H1 (cell line): ENCODE measurements at regions not wholly inside any gene's neighbourhood (a gene's known extent, or its start where the extent isn't known, plus 50 kb on each side); places are given as distances from the start of the nearest gene placed in this dataset.

Source experiments
- CTCF ChIA-PET: fragments of 300-600 bp; sonication (Branson Sonifier 250); formaldehyde crosslinking; loops from one replicate; lab custom pipeline; 2021; ENCODE audit not compliant: partially characterized antibody; lab: Charles Lee
- POLR2A ChIA-PET: fragments of 300-600 bp; sonication (Branson Sonifier 250); formaldehyde crosslinking; loops from one replicate; lab custom pipeline; 2021; ENCODE audit warnings: inconsistent platforms; ENCODE audit not compliant: partially characterized antibody; lab: Charles Lee
- DNase-seq, 2 experiments: peaks; one replicate each; pipeline versions ENCODE4 v3.0.0 to v3.0.0-alpha.2; 2010 to 2022; ENCODE audit warnings: low spot score in 2 of 2, low read depth in 1 of 2, mixed read lengths in 1 of 2
- FAIRE-seq: peaks from 2 replicates; lab custom pipeline; 2011; peaks lifted over from hg19 to GRCh38; lab: Jason Lieb, UNC
- H2AFZ ChIP-seq: 2 replicates; pipeline ENCODE4 v1.8.1; 2012; ENCODE audit warnings: low read length, inconsistent platforms
- H2AK5ac ChIP-seq: 2 replicates; pipeline ENCODE4 v1.6.1; 2013; ENCODE audit warnings: low read depth, low read length
- H2BK120ac ChIP-seq: replicated peaks from 2 replicates; pipeline ENCODE3; 2013; ENCODE audit warnings: low read depth, low read length, inconsistent platforms
- H2BK12ac ChIP-seq: 2 replicates; pipeline ENCODE4 v1.6.1; 2013; ENCODE audit warnings: low read depth, low read length
- H2BK15ac ChIP-seq: 2 replicates; pipeline ENCODE4 v1.6.1; 2013; ENCODE audit warnings: low read length
- H2BK20ac ChIP-seq: 2 replicates; pipeline ENCODE4 v1.6.1; 2013; ENCODE audit warnings: low read length
- H2BK5ac ChIP-seq: 2 replicates; pipeline ENCODE4 v1.6.1; 2013; ENCODE audit warnings: low read depth, low read length
- H3K14ac ChIP-seq: 2 replicates; pipeline ENCODE4 v1.6.1; 2013; ENCODE audit warnings: inconsistent platforms; ENCODE audit not compliant: insufficient read length
- H3K18ac ChIP-seq: 2 replicates; pipeline ENCODE4 v1.6.1; 2013; ENCODE audit warnings: low read length; ENCODE audit errors: extremely low read depth
- H3K23ac ChIP-seq: 2 replicates; pipeline ENCODE4 v1.6.1; 2013; ENCODE audit warnings: inconsistent platforms; ENCODE audit not compliant: insufficient read length
- H3K23me2 ChIP-seq: 2 replicates; pipeline ENCODE4 v1.6.1; 2013; ENCODE audit warnings: low read depth, low read length
- H3K27ac ChIP-seq: 2 replicates; pipeline ENCODE4 v1.6.1; 2011; ENCODE audit warnings: low read depth, low read length, inconsistent platforms
- H3K27me3 ChIP-seq, 4 experiments: replicated peaks in 1 of 4; 1 replicate in 1 of 4; 2 replicates in 3 of 4; pipeline versions ENCODE4 v1.6.1 to v1.8.1; 2011 to 2013; ENCODE audit warnings: low read length in 3 of 4, mild to moderate bottlenecking in 3 of 4, inconsistent platforms in 2 of 4, mixed read lengths in 2 of 4, moderate library complexity in 1 of 4; ENCODE audit not compliant: control insufficient read depth in 3 of 4, insufficient read depth in 3 of 4; ENCODE audit errors: extremely low read depth in 1 of 4
- H3K36me3 ChIP-seq, 4 experiments: 2 replicates each; pipeline versions ENCODE4 v1.6.1 to v1.8.1; 2011 to 2013; ENCODE audit warnings: mild to moderate bottlenecking in 4 of 4, low read length in 3 of 4, moderate library complexity in 2 of 4, control low read depth in 1 of 4, inconsistent platforms in 1 of 4; ENCODE audit not compliant: insufficient read depth in 4 of 4, control insufficient read depth in 2 of 4
- H3K4ac ChIP-seq: replicated peaks from 2 replicates; pipeline ENCODE3; 2013; ENCODE audit warnings: low read length, low read depth, mixed read lengths, inconsistent platforms; ENCODE audit not compliant: insufficient read length
- H3K4me1 ChIP-seq, 4 experiments: replicated peaks in 1 of 4; 1 replicate in 1 of 4; 2 replicates in 3 of 4; pipeline versions ENCODE4 v1.6.1 to v1.8.1; 2011 to 2013; ENCODE audit warnings: low read length in 3 of 4, inconsistent platforms in 2 of 4, mixed read lengths in 1 of 4; ENCODE audit not compliant: insufficient read depth in 4 of 4, control insufficient read depth in 3 of 4
- H3K4me2 ChIP-seq, 2 experiments: 2 replicates each; pipeline versions ENCODE4 v1.6.1 to v1.8.1; 2011 to 2013; ENCODE audit warnings: low read depth in 2 of 2, low read length in 2 of 2, control low read depth in 1 of 2, inconsistent platforms in 1 of 2, mild to moderate bottlenecking in 1 of 2; ENCODE audit not compliant: insufficient read depth in 1 of 2
- H3K4me3 ChIP-seq, 4 experiments: fragments of 200-600, 300-600 bp in 1 of 4; sonication (generic), shearing (Covaris generic), sonication (Bioruptor Twin) in 1 of 4; 2 replicates each; pipeline versions ENCODE4 v1.5.1 to v1.8.1; 2011 to 2016; ENCODE audit warnings: low read length in 4 of 4, low read depth in 3 of 4, control low read depth in 2 of 4, inconsistent platforms in 2 of 4, mild to moderate bottlenecking in 2 of 4, mixed read lengths in 1 of 4, moderate library complexity in 1 of 4; ENCODE audit not compliant: insufficient read depth in 2 of 4; ENCODE audit errors: extremely low read depth in 1 of 4
- H3K56ac ChIP-seq: replicated peaks from 2 replicates; pipeline ENCODE3; 2013; ENCODE audit warnings: low read depth, mild to moderate bottlenecking, mixed read lengths, low read length, inconsistent platforms; ENCODE audit not compliant: insufficient read length
- H3K79me1 ChIP-seq: 2 replicates; pipeline ENCODE4 v1.6.1; 2013; ENCODE audit warnings: low read depth, low read length, control low read depth
- H3K79me2 ChIP-seq, 2 experiments: 2 replicates each; pipeline versions ENCODE4 v1.6.1 to v1.8.1; 2012 to 2013; ENCODE audit warnings: low read length in 2 of 2, mild to moderate bottlenecking in 2 of 2, inconsistent platforms in 1 of 2; ENCODE audit not compliant: insufficient read depth in 2 of 2, control insufficient read depth in 1 of 2
- H3K9ac ChIP-seq, 4 experiments: replicated peaks in 1 of 4; 1 replicate in 1 of 4; 2 replicates in 3 of 4; pipeline versions ENCODE4 v1.6.1 to v1.8.1; 2011 to 2013; ENCODE audit warnings: low read depth in 3 of 4, low read length in 3 of 4, control low read depth in 2 of 4, mild to moderate bottlenecking in 2 of 4, moderate library complexity in 2 of 4, inconsistent platforms in 1 of 4; ENCODE audit errors: extremely low read depth in 1 of 4
- H3K9me3 ChIP-seq, 2 experiments: 2 replicates each; pipeline versions ENCODE4 v1.6.1 to v1.8.1; 2012 to 2013; ENCODE audit warnings: mild to moderate bottlenecking in 2 of 2, moderate library complexity in 2 of 2, control low read depth in 1 of 2, inconsistent platforms in 1 of 2, low read depth in 1 of 2, low read length in 1 of 2, mixed read lengths in 1 of 2; ENCODE audit not compliant: insufficient read depth in 2 of 2
- H4K20me1 ChIP-seq, 2 experiments: replicated peaks in 1 of 2; 2 replicates each; pipeline versions ENCODE3 to v1.8.1; 2011 to 2013; ENCODE audit warnings: inconsistent platforms in 2 of 2, low read length in 2 of 2, mild to moderate bottlenecking in 1 of 2; ENCODE audit not compliant: insufficient read depth in 2 of 2, control insufficient read depth in 1 of 2
- H4K5ac ChIP-seq: 2 replicates; pipeline ENCODE4 v1.6.1; 2013; ENCODE audit warnings: low read length, low read depth, mixed read lengths, inconsistent platforms; ENCODE audit not compliant: insufficient read length
- H4K8ac ChIP-seq: 2 replicates; pipeline ENCODE4 v1.8.0; 2013; ENCODE audit warnings: mild to moderate bottlenecking, moderate library complexity, low read length, inconsistent platforms; ENCODE audit not compliant: insufficient read depth; ENCODE audit errors: extremely low read depth
- H4K91ac ChIP-seq: replicated peaks from 2 replicates; pipeline ENCODE3; 2013; ENCODE audit warnings: low read length, mixed read lengths, inconsistent platforms; ENCODE audit not compliant: insufficient read length
- MAFK ChIP-seq: IDR thresholded peaks from 2 replicates; pipeline ENCODE4 v1.6.1; 2012; ENCODE audit warnings: low read depth, mild to moderate bottlenecking, improper control_type of control experiment, low read length
- MAX ChIP-seq: IDR thresholded peaks from 2 replicates; pipeline ENCODE4 v1.6.1; 2012; ENCODE audit warnings: inconsistent platforms
- SIRT6 ChIP-seq: IDR thresholded peaks from one replicate; pipeline ENCODE4 v1.7.1; 2012; ENCODE audit warnings: low read length, inconsistent platforms
- SP1 ChIP-seq: IDR thresholded peaks from 2 replicates; pipeline ENCODE4 v1.6.1; 2011; ENCODE audit warnings: low read depth, low read length
- SP4 ChIP-seq: IDR thresholded peaks from 2 replicates; pipeline ENCODE4 v1.6.1; 2012; ENCODE audit warnings: low read length, inconsistent platforms
- SUZ12 ChIP-seq: fragments of 200-600 bp; sonication (generic); IDR thresholded peaks from 2 replicates; pipeline ENCODE4 v1.6.1; 2012; ENCODE audit warnings: mild to moderate bottlenecking, inconsistent platforms, low read length, moderate library complexity, mixed read lengths
- USF2 ChIP-seq: IDR thresholded peaks from 2 replicates; pipeline ENCODE4 v1.6.1; 2011; ENCODE audit warnings: low read length, improper control_type of control experiment

GRCh38 chrX:69398881-69399280 is 105.2 kb upstream of the NALF2 start:
- H2BK120ac ChIP-seq: no peak overlapping the region
- no peak overlapping the region for H2BK15ac ChIP-seq
- no peak overlapping the region for H3K4ac ChIP-seq
- no peak overlapping the region for H2AFZ ChIP-seq
- no peak overlapping the region for H4K5ac ChIP-seq
- H3K36me3 ChIP-seq: no peaks in the 10 kb centered on the region
- H3K9me3 ChIP-seq: no peaks in the 10 kb centered on the region
- no peaks in the 10 kb centered on the region for H3K27me3 ChIP-seq
- H3K18ac ChIP-seq: no peak overlapping the region
- no peaks in the 10 kb centered on the region for H3K79me2 ChIP-seq
- no peak overlapping the region for H3K23ac ChIP-seq
- no peak overlapping the region for H3K4me2 ChIP-seq
- no peak overlapping the region for H2BK20ac ChIP-seq
- H2BK5ac ChIP-seq: no peak overlapping the region
- DNase-seq: no peak
- no peak overlapping the region for H2BK12ac ChIP-seq
- POLR2A ChIA-PET: no interaction called here
- H3K4me1 ChIP-seq: peaks cover 0 to 5% (median 0%) of the 10 kb centered on the region in 4 experiments; a peak in 2 of 7 replicates
- H2AK5ac ChIP-seq: no peak overlapping the region
- no peak overlapping the region for H3K14ac ChIP-seq
- no peak overlapping the region for H3K27ac ChIP-seq
- no peak overlapping the region for H4K91ac ChIP-seq
- H3K4me3 ChIP-seq: no peak overlapping the region
- H3K56ac ChIP-seq: no peak overlapping the region
- H4K8ac ChIP-seq: no peak overlapping the region
- H4K20me1 ChIP-seq: no peaks in the 10 kb centered on the region
- H3K23me2 ChIP-seq: no peaks in the 10 kb centered on the region
- H3K9ac ChIP-seq: no peak overlapping the region
- no peak for FAIRE-seq
- TF ChIP-seq SIRT6 (no peak), SP1 (no peak), SUZ12 (no peak), MAFK (no peak), SP4 (no peak), MAX (no peak), USF2 (no peak)
- TF ChIP-seq, all 59 proteins: peak for 0
- H3K79me1 ChIP-seq: no peaks in the 10 kb centered on the region
- CTCF ChIA-PET: interaction anchor here (1.3 kb wide), 1 partner anchor 11 kb away, joined by 4 read pairs; no protein-coding TSS in a partner anchor
